HEK293T (cell line): ENCODE measurements at regions not wholly inside any gene's neighbourhood (a gene's known extent, or its start where the extent isn't known, plus 50 kb on each side); places are given as distances from the start of the nearest gene placed in this dataset.

Source experiments
- BHLHE40 ChIP-seq: fragments of 450-650 bp; IDR thresholded peaks from 2 replicates; pipeline ENCODE4 v1.6.1; 2016; ENCODE audit warnings: mild to moderate bottlenecking, moderate library complexity, borderline replicate concordance
- CTBP1 ChIP-seq: fragments of 450-650 bp; IDR thresholded peaks from 2 replicates; pipeline ENCODE4 v1.6.1; 2016; ENCODE audit warnings: borderline replicate concordance
- FOXA1 ChIP-seq: fragments of 450-650 bp; IDR thresholded peaks from 2 replicates; pipeline ENCODE4 v1.6.1; 2016; ENCODE audit warnings: mild to moderate bottlenecking
- FOXM1 ChIP-seq: fragments of 450-650 bp; IDR thresholded peaks from 2 replicates; pipeline ENCODE4 v1.6.1; 2017; ENCODE audit warnings: mild to moderate bottlenecking, borderline replicate concordance
- NFRKB ChIP-seq: fragments of 450-650 bp; IDR thresholded peaks from 2 replicates; pipeline ENCODE4 v1.6.1; 2016; ENCODE audit warnings: mild to moderate bottlenecking, moderate library complexity
- SP1 ChIP-seq: fragments of 450-650 bp; IDR thresholded peaks from 2 replicates; pipeline ENCODE4 v1.6.1; 2017
- SUZ12 ChIP-seq: fragments of 450-650 bp; IDR thresholded peaks from 2 replicates; pipeline ENCODE4 v1.6.1; 2016; ENCODE audit warnings: mild to moderate bottlenecking
- TARDBP ChIP-seq: fragments of 450-650 bp; IDR thresholded peaks from 2 replicates; pipeline ENCODE4 v1.6.1; 2016
- TF ChIP-seq, protein P1 (sequence below): fragments of 450-650 bp; IDR thresholded peaks from 2 replicates; pipeline ENCODE4 v1.6.1; 2016

DNA sequence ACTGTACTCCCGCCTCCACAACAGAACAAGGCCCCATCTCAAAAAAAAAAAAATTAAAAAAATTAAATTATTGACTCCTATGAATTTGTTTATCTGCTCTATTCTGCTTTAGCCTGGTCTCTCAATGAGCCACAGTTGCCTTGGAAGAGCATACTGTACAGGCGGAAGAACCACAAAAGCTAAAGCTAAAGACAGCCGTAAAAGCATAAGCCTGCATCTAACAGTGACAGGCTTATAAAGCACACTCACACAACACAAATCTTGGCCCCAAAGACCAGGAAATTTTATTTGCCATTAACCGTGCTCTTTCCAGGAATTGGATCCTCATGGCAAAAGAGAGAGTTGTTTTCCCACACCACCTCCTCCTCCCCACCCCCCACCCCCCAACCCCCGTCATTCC, 53.5 kb upstream of the KLF3 start:
- no peak for TF ChIP-seq NFRKB
- no peak for TF ChIP-seq SUZ12
- TF ChIP-seq BHLHE40 = no peak
- no peak for TF ChIP-seq SP1
- TF ChIP-seq FOXA1 = no peak
- TF ChIP-seq CTBP1 = no peak
- no peak for TF ChIP-seq TARDBP
- TF ChIP-seq, protein P1, sequence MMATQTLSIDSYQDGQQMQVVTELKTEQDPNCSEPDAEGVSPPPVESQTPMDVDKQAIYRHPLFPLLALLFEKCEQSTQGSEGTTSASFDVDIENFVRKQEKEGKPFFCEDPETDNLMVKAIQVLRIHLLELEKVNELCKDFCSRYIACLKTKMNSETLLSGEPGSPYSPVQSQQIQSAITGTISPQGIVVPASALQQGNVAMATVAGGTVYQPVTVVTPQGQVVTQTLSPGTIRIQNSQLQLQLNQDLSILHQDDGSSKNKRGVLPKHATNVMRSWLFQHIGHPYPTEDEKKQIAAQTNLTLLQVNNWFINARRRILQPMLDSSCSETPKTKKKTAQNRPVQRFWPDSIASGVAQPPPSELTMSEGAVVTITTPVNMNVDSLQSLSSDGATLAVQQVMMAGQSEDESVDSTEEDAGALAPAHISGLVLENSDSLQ = no peak
- no peak for TF ChIP-seq FOXM1
